NCI-H524 treated with DMSO at 0.1 percent for 48 hours (cell line): ENCODE measurements at regions not wholly inside any gene's neighbourhood (a gene's known extent, or its start where the extent isn't known, plus 50 kb on each side); places are given as distances from the start of the nearest gene placed in this dataset.
"Not testable (repeated sequence)": the region's sequence is repeated elsewhere in the genome, so short reads cannot be mapped to it uniquely, and the experiment has no call there.

Experiments
- DNase-seq: peaks from one replicate; lab custom pipeline; 2025; lab: John Stamatoyannopoulos, UW

GRCh38 chr1:230591678-230592077 lies 50.6 kb upstream of the COG2 start:
- no peak for DNase-seq

DNA sequence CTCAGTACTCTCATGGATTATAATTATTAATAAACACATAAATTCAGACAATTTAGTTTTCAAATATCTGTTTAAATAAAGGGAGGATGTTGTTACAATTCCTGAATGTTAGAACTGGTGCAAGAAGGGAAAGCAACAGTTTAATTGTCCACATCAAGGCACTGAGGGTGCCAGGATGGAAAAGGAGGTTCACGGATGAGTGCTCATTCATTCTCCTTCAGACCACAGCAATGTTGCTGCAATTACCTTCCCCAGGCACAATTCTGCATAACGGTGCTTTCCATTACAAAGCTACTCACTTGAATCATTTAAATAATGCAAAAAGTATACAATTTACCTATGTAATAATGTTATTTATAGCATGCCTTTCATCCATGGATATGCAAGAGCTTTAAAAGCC lies 52.3 kb upstream of the COG2 start:
- DNase-seq, result no peak

DNA sequence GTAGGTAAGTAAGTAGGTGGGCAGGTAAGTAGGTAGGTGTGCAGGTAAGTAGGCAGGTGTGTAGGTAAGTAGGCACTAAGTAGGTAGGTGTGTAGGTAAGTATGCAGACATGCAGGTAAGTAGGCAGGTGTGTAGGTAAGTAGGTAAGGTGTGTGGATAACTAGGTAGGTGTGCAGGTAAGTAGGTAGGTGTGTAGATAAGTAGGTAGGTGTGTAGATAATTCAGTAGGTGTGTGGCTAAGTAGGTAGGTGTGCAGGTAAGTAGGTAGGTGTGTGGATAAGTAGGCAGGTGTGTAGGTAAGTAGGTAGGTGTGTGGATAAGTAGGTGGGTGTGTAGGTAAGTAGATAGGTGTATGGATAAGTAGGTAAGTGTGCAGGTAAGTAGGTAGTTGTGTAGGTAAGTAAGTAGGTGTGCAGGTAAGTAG lies 53.9 kb upstream of the COG2 start:
- DNase-seq, result no peak

- no peak for DNase-seq
These were observed 55.2 kb upstream of the COG2 start for GRCh38 chr1:230587061-230587460.

DNA sequence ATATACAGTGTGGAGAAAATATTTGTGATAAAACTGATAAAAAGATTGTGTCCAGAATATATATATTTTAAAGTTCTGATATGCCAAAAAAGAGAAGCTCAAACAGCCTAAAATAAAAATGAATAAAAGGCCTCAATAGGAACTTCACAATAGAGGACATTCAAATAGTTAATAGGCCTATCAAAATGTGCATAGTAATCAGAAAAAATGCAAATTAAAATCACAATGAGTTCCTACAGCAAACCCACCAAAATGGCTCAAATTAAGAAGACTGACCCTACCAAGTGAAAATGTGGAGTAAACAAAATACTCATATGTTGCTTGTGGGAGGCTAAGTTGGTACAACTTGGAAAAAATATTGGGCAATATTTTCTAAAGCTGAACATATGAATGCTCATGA lies 57.6 kb upstream of the COG2 start:
- DNase-seq, result no peak

DNA sequence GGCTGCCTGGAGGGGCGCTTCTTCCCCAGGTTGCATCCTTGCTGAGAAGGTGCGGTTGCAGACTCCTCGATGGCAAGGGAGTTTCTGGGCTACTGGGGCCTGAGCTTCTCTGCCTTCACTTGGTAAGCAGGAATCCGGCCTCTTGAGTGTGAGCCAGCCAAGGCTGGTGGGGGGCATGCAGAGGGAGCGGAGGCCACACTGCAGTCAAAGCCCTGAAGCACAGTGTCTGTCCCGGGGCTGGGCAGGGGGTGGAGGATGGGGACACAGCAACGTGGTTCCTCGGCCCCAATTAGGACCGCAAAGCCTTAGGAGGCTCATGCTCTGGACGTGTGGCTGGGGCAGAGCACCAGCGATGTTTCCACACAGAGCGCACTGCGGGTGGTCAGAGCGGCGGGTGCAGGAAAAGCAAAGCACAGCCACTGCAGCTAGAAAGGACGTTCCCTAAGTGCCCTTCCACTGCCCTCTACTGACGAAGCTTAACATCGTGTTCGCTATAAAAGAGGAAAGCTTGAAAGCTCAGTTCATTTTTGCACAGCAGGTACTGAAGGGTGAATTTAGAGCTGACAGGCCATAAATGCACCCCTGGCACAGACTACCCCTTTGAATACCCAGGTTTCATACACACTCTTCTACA lies 60.7 kb upstream of the COG2 start:
- no peak for DNase-seq

GRCh38 chr1:230578616-230579015 lies 63.7 kb upstream of the COG2 start:
- no peak for DNase-seq

GRCh38 chr1:230577537-230577936 lies 64.7 kb upstream of the COG2 start:
- DNase-seq, result no peak

GRCh38 chr1:230575886-230576500 lies 66.3 kb upstream of the COG2 start:
- no peak for DNase-seq

DNA sequence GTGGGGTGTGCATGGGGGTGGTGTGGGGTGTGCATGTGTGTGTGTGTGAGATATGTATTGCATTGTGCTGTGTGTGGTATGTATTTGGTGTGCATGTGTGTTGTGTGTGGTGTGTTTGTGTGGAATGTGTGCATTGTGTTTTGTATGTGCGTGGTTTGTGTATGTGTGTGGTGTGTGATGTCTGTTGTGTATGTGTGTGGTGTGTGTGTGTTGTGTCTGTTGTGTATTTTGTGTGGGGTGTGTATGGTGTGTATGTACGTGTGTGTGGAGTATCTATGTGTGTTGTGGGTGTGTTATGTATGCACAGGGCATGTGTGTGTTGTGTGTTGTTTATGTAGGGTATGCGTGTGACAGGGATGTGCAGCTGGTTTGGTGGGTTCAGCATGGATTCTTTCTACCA lies 67.8 kb upstream of the COG2 start:
- DNase-seq, result no peak

DNA sequence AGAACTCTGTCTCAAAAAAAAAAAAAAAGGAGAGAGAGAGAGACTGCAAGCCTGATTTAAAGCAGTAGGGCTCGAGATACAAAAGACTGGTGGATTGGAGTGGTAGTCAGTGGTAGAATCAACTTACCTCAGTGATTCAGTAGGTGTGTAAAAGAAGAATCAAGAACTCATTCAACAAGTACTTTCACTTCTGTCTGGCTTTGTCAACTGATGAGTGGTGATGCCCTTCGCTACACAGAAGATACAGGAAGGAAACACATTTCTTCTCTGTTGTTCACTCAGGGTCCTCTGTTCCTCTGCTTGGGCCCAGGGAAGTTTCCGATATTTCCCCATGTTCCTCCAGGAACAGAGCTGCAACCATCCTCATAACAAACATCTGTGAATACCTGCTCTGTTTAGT lies 68.6 kb upstream of the COG2 start:
- no peak for DNase-seq

DNA sequence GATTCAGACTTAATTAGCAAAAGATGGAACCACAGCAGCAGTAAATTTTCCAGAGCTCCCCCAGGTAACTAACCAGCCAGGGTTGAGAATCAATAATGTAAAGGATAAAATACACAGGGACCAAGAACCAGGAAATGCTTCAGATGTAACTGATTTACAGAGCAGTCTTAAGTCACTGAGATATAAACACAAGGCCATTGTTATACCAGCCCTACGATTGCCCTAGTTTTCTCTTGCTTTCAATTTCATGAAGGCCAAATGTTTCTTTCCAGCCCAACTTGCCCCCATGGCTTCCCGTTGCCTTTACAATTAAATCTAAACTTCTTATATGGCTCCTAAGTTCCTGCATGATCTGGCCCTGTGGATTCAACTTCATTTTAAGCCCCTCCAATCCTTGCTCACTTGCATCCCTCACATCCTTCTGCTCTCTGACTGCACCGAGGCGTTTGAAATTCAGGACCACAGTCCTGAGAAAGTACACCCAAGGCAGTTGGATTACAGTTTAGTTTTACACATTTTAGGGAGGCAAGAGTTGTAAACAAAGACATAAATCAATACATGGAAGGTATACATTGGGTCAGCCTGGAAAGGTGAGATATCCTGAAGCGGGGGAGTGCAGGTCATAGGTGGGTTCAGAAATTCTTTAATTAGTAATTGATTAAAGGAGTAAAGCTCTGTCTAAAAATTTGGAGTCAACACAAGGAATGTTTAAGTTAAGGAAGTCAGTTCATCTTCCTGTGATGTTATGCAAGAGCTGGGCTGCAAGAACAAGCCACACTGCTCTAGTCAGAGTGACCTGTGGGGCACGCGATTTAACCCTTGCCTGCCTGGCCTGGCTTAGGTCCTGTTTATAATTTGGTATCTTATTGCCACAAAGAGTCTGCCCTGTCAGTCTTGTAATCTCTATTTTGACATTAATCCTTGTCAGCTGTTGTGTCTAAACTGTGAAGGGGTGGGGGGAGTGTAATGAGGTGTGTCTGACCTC lies 69.9 kb upstream of the COG2 start:
- DNase-seq, result no peak

- DNase-seq, result no peak
These were observed 71.4 kb upstream of the COG2 start for GRCh38 chr1:230570724-230571360.

DNA sequence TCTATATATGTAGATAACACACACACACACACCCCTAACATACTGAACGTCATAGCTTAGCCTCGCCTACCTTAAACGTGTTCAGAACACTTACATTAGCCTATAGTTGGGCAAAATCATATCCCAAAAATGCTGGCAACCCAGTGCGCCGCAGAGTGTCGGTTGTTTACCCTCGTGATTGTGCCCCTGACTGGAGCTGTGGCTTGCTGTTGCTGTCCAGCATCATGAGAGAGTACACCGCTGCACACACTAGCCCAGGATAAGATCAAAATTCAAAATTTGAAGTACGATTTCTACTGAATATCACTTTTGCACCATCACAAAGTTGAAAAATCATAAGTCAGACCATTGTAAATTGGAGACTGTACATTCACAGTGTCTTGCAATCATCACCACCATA lies 73.1 kb upstream of the COG2 start:
- no peak for DNase-seq

- DNase-seq, result no peak
These were observed 73.6 kb upstream of the COG2 start for GRCh38 chr1:230568676-230569075.

- no peak for DNase-seq
These were observed 74.3 kb upstream of the COG2 start for GRCh38 chr1:230568008-230568407.

DNA sequence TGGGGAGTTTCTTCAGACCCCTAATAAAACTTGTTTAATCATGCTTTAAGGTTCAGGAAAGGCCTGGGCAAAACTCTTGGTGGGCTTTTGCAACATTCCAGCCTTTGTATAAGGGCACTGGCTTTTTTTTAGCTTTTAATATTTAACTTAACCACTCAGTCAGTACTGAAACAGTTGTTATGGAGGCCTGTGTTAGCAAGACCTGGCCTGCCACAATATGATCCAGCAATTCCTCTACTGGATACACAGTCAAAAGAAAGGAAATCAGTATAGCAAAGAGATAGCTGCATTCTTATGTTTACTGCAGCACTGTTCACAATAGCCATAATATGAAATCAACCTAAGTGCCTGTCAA lies 75.1 kb upstream of the COG2 start:
- no peak for DNase-seq

- not testable (repeated sequence) for DNase-seq
These were observed 75.6 kb upstream of the COG2 start for GRCh38 chr1:230566532-230567220.

DNA sequence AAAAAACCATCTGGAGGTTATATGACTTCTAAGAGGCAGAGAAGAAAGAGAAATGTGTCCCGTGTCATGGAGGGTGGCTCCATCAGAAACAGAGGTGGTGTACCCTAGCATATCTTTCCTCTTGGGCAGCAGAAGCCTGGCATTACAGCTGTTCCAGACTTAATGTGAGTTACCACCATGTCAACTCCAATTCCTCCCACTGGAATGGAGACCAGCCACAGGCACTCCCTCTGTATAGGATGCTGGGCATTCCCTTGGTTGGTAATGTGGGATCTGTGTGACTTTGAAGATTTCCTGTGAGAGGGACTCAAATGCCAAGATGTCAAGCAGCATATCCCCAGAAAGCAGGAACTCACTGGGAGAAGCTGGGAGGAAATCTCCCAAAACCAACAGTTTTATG lies 77.1 kb upstream of the COG2 start:
- no peak for DNase-seq

GRCh38 chr1:230563591-230563990 lies 78.7 kb upstream of the COG2 start:
- DNase-seq, result peak; percentile 95

GRCh38 chr1:230561570-230561969 lies 80.7 kb upstream of the COG2 start:
- DNase-seq, result no peak

GRCh38 chr1:230558324-230558723 lies 84.0 kb upstream of the COG2 start:
- no peak for DNase-seq
